Fibroblast of lung (primary cell): ENCODE measurements at regions not wholly inside any gene's neighbourhood (a gene's known extent, or its start where the extent isn't known, plus 50 kb on each side); places are given as distances from the start of the nearest gene placed in this dataset.

Source experiments
- DNase-seq, 2 donors: peaks; one replicate each; pipeline versions ENCODE4 v3.0.0 to v3.0.0-alpha.2; 2010; ENCODE audit warnings: low read depth in 2 of 2
- H2AFZ ChIP-seq: 2 replicates; pipeline ENCODE4 v1.5.1; 2012; ENCODE audit warnings: low read length, control low read depth, inconsistent platforms
- H3K27ac ChIP-seq: 2 replicates; pipeline ENCODE4 v1.5.1; 2011; ENCODE audit warnings: low read length, control low read depth; ENCODE audit not compliant: insufficient read depth
- H3K27me3 ChIP-seq: 2 replicates; pipeline ENCODE4 v1.5.1; 2011; ENCODE audit warnings: mild to moderate bottlenecking, low read length; ENCODE audit not compliant: control insufficient read depth, insufficient read depth
- H3K36me3 ChIP-seq: 2 replicates; pipeline ENCODE4 v1.5.1; 2011; ENCODE audit warnings: low read length; ENCODE audit not compliant: control insufficient read depth, insufficient read depth
- H3K4me1 ChIP-seq: 2 replicates; pipeline ENCODE4 v1.5.1; 2011; ENCODE audit warnings: low read length; ENCODE audit not compliant: control insufficient read depth, insufficient read depth; ENCODE audit errors: extremely low read depth
- H3K4me2 ChIP-seq: 2 replicates; pipeline ENCODE4 v1.5.1; 2011; ENCODE audit warnings: low read length, control low read depth; ENCODE audit not compliant: insufficient read depth; ENCODE audit errors: extremely low read depth
- H3K4me3 ChIP-seq, 4 experiments: fragments of 200-600 bp in 1 of 4; sonication (generic) in 1 of 4; replicated peaks in 1 of 4; 2 replicates each; pipeline ENCODE4 v1.5.1; 2011 to 2016; ENCODE audit warnings: low read length in 4 of 4, low read depth in 3 of 4, mild to moderate bottlenecking in 3 of 4, control low read depth in 2 of 4, inconsistent platforms in 1 of 4, mixed read lengths in 1 of 4; ENCODE audit not compliant: insufficient read depth in 1 of 4; ENCODE audit errors: control extremely low read depth in 1 of 4
- H3K79me2 ChIP-seq: 2 replicates; pipeline ENCODE4 v1.5.1; 2012; ENCODE audit warnings: mild to moderate bottlenecking, low read length, inconsistent platforms; ENCODE audit not compliant: control insufficient read depth, insufficient read depth
- H3K9ac ChIP-seq: 2 replicates; pipeline ENCODE4 v1.5.1; 2011; ENCODE audit warnings: mild to moderate bottlenecking, low read length, control low read depth; ENCODE audit not compliant: insufficient read depth
- H3K9me3 ChIP-seq: 2 replicates; pipeline ENCODE4 v1.5.1; 2012; ENCODE audit warnings: low read depth, low read length; ENCODE audit not compliant: control insufficient read depth, insufficient read depth
- H4K20me1 ChIP-seq: 2 replicates; pipeline ENCODE4 v1.5.1; 2011; ENCODE audit warnings: low read length; ENCODE audit not compliant: control insufficient read depth, insufficient read depth; ENCODE audit errors: extremely low read depth
- CTCF ChIP-seq, 2 donors: IDR thresholded peaks in 1 of 2; conservative IDR thresholded peaks in 1 of 2; 1 replicate in 1 of 2; 2 replicates in 1 of 2; pipeline ENCODE4 v1.5.1; 2011 to 2012; ENCODE audit warnings: low read length in 2 of 2, control low read depth in 1 of 2, inconsistent platforms in 1 of 2, low read depth in 1 of 2, mild to moderate bottlenecking in 1 of 2
- EZH2 ChIP-seq: IDR thresholded peaks from 2 replicates; pipeline ENCODE4 v1.5.1; 2012; ENCODE audit warnings: low read length, control low read depth, mild to moderate bottlenecking; ENCODE audit errors: missing control alignments

GRCh38 chr10:128211064-128211504, 84.9 kb upstream of the MKI67 start:
- Histone ChIP-seq H3K9me3 (no peaks in the 10 kb centered on the region), H3K27ac (no peak overlapping the region), H3K79me2 (no peaks in the 10 kb centered on the region), H4K20me1 (no peaks in the 10 kb centered on the region), H2AFZ (no peak overlapping the region), H3K36me3 (no peaks in the 10 kb centered on the region), H3K9ac (no peak overlapping the region), H3K4me1 (no peaks in the 10 kb centered on the region), H3K4me3 (no peak overlapping the region), H3K4me2 (no peak overlapping the region), H3K27me3 (no peaks in the 10 kb centered on the region)
- TF ChIP-seq CTCF (conservative IDR thresholded peaks at IDR 0.05 in 1 of 2, IDR thresholded peaks at IDR 0.05 in 1 of 2; ENCODE audit: low read depth in 1 of 2, low read length in 2 of 2) (no peak), EZH2 (no peak)
- no peak for DNase-seq

GRCh38 chr10:128211953-128212727, 85.9 kb upstream of the MKI67 start:
- peak; percentile 43 to 54 for DNase-seq
- H2AFZ ChIP-seq, result no peak overlapping the region
- no peaks in the 10 kb centered on the region for H4K20me1 ChIP-seq
- no peak overlapping the region for H3K27ac ChIP-seq
- TF ChIP-seq EZH2 (no peak), CTCF (conservative IDR thresholded peaks at IDR 0.05 in 1 of 2, IDR thresholded peaks at IDR 0.05 in 1 of 2; ENCODE audit: low read depth in 1 of 2, low read length in 2 of 2) (peak; percentile 71 to 74)
- H3K4me3 ChIP-seq, result no peak overlapping the region
- H3K9me3 ChIP-seq, result no peaks in the 10 kb centered on the region
- peak overlapping the region; percentile 38 for H3K4me2 ChIP-seq
- H3K36me3 ChIP-seq, result no peaks in the 10 kb centered on the region
- no peaks in the 10 kb centered on the region for H3K79me2 ChIP-seq
- no peak overlapping the region for H3K9ac ChIP-seq
- no peaks in the 10 kb centered on the region for H3K4me1 ChIP-seq
- H3K27me3 ChIP-seq, result no peaks in the 10 kb centered on the region

GRCh38 chr10:128213156-128213555, 86.9 kb upstream of the MKI67 start:
- Histone ChIP-seq H3K27ac (no peak overlapping the region), H3K4me3 (no peak overlapping the region), H3K4me2 (no peak overlapping the region), H4K20me1 (no peaks in the 10 kb centered on the region), H3K27me3 (no peaks in the 10 kb centered on the region), H3K9ac (no peak overlapping the region), H3K9me3 (no peaks in the 10 kb centered on the region), H2AFZ (no peak overlapping the region), H3K79me2 (no peaks in the 10 kb centered on the region), H3K4me1 (no peaks in the 10 kb centered on the region), H3K36me3 (no peaks in the 10 kb centered on the region)
- no peak for TF ChIP-seq CTCF (conservative IDR thresholded peaks at IDR 0.05 in 1 of 2, IDR thresholded peaks at IDR 0.05 in 1 of 2; ENCODE audit: low read depth in 1 of 2, low read length in 2 of 2)
- TF ChIP-seq EZH2, result no peak
- DNase-seq, result no peak
